Endodermal cell (in vitro differentiated cells): ENCODE measurements at regions not wholly inside any gene's neighbourhood (a gene's known extent, or its start where the extent isn't known, plus 50 kb on each side); places are given as distances from the start of the nearest gene placed in this dataset.

Experiments
- DNase-seq: peaks from one replicate; pipeline ENCODE4 v3.0.0-alpha.2; 2017
- H3K27ac ChIP-seq: 2 replicates; pipeline ENCODE4 v1.5.1; 2013; ENCODE audit warnings: mild to moderate bottlenecking, low read depth, low read length, moderate library complexity
- H3K27me3 ChIP-seq: 2 replicates; pipeline ENCODE4 v1.6.1; 2013; ENCODE audit warnings: mild to moderate bottlenecking, low read length, moderate library complexity; ENCODE audit not compliant: insufficient read depth, control insufficient read depth, poor library complexity, severe bottlenecking
- H3K36me3 ChIP-seq: 2 replicates; pipeline ENCODE4 v1.7.0; 2013; ENCODE audit warnings: mild to moderate bottlenecking, low read length, moderate library complexity; ENCODE audit not compliant: control insufficient read depth, insufficient read depth
- H3K4me1 ChIP-seq: one replicate; pipeline ENCODE4 v1.7.0; 2013; ENCODE audit warnings: low read length; ENCODE audit not compliant: control insufficient read depth, insufficient read depth
- H3K4me3 ChIP-seq: 2 replicates; pipeline ENCODE4 v1.5.1; 2013; ENCODE audit warnings: mild to moderate bottlenecking, low read length, moderate library complexity
- H3K9ac ChIP-seq: 2 replicates; pipeline ENCODE4 v1.6.1; 2013; ENCODE audit warnings: mild to moderate bottlenecking, low read length, moderate library complexity; ENCODE audit not compliant: poor library complexity, severe bottlenecking; ENCODE audit errors: extremely low read depth
- H3K9me3 ChIP-seq: 2 replicates; pipeline ENCODE4 v1.6.1; 2013; ENCODE audit warnings: mild to moderate bottlenecking, low read length, moderate library complexity; ENCODE audit not compliant: control insufficient read depth
- H3K27ac Mint-ChIP-seq: 2 replicates; pipeline ENCODE4 v1.8.0; 2020; ENCODE audit warnings: mixed read lengths
- H3K27me3 Mint-ChIP-seq: 2 replicates; pipeline ENCODE4 v1.8.0; 2021; ENCODE audit warnings: mild to moderate bottlenecking, mixed read lengths; ENCODE audit not compliant: insufficient read depth
- H3K36me3 Mint-ChIP-seq: 2 replicates; pipeline ENCODE4 v1.8.0; 2020; ENCODE audit warnings: low read depth, mixed read lengths
- H3K4me1 Mint-ChIP-seq: 2 replicates; pipeline ENCODE4 v1.8.0; 2020; ENCODE audit warnings: mixed read lengths
- H3K4me3 Mint-ChIP-seq: 2 replicates; pipeline ENCODE4 v1.8.0; 2020; ENCODE audit warnings: mild to moderate bottlenecking, moderate library complexity, mixed read lengths
- H3K9me3 Mint-ChIP-seq: 2 replicates; pipeline ENCODE4 v1.8.0; 2020; ENCODE audit warnings: mild to moderate bottlenecking, mixed read lengths
- CTCF ChIP-seq: fragments of 200-600 bp; sonication (generic); conservative IDR thresholded peaks from 2 replicates; pipeline ENCODE4 v1.5.0; 2021; ENCODE audit warnings: antibody characterized with exemption, mild to moderate bottlenecking
- WGBS, 2 experiments: methylation state at CpG; one replicate each; pipeline versions ENCODE4 v1.1.5 to v1.1.7; 2013; ENCODE audit warnings: missing lambda C conversion rate in 2 of 2, mixed read lengths in 1 of 2; ENCODE audit not compliant: insufficient coverage in 1 of 2, insufficient read length in 1 of 2; 5-methylcytosine and 5-hydroxymethylcytosine counted together

GRCh38 chr3:95926904-95927501, 887.4 kb upstream of the EPHA6 start:
- WGBS, 2 experiments = 41 to 53% methylated on average over 4 to 9 of the region's 9 CpGs
- no peak for TF ChIP-seq CTCF
- Histone ChIP-seq H3K27me3 (no peaks in the 10 kb centered on the region), H3K9ac (no peak overlapping the region), H3K4me3 (no peak overlapping the region), H3K4me1 (peaks cover 3% of the 10 kb centered on the region), H3K9me3 (no peaks in the 10 kb centered on the region), H3K36me3 (no peaks in the 10 kb centered on the region), H3K27ac (no peak overlapping the region)
- H3K9me3 Mint-ChIP-seq = no peaks in the 10 kb centered on the region
- no peaks in the 10 kb centered on the region for H3K27me3 Mint-ChIP-seq
- peak; percentile 93 for DNase-seq
- H3K36me3 Mint-ChIP-seq = no peaks in the 10 kb centered on the region
- peaks cover 3% of the 10 kb centered on the region for H3K4me1 Mint-ChIP-seq
- peak overlapping the region; percentile 72 for H3K27ac Mint-ChIP-seq
- peak overlapping the region; percentile 39 for H3K4me3 Mint-ChIP-seq

- H3K36me3 Mint-ChIP-seq = no peaks in the 10 kb centered on the region
- no peaks in the 10 kb centered on the region for H3K27me3 Mint-ChIP-seq
- Histone ChIP-seq H3K36me3 (no peaks in the 10 kb centered on the region), H3K27me3 (no peaks in the 10 kb centered on the region), H3K4me1 (peaks cover 3% of the 10 kb centered on the region), H3K4me3 (no peak overlapping the region), H3K9ac (no peak overlapping the region), H3K27ac (no peak overlapping the region), H3K9me3 (no peaks in the 10 kb centered on the region)
- no peak for DNase-seq
- TF ChIP-seq CTCF = no peak
- no CpG with 5 or more reads among the region's 1 CpG for WGBS, 2 experiments
- no peaks in the 10 kb centered on the region for H3K9me3 Mint-ChIP-seq
- peaks cover 3% of the 10 kb centered on the region for H3K4me1 Mint-ChIP-seq
- no peak overlapping the region for H3K4me3 Mint-ChIP-seq
- H3K27ac Mint-ChIP-seq = no peak overlapping the region
These were observed 880.2 kb upstream of the EPHA6 start for GRCh38 chr3:95934181-95934580.

- no peak for TF ChIP-seq CTCF
These were observed 875.1 kb upstream of the EPHA6 start for GRCh38 chr3:95939235-95939809.

More at GRCh38 chr3:95939235-95939809, 875.1 kb upstream of the EPHA6 start:
- 98% methylated on average over 4 of the region's 4 CpGs; no CpG with 5 or more reads in 1 of the 2 experiments for WGBS, 2 experiments
- H3K27me3 Mint-ChIP-seq = no peaks in the 10 kb centered on the region
- no peak for DNase-seq
- H3K36me3 ChIP-seq = no peaks in the 10 kb centered on the region
- H3K36me3 Mint-ChIP-seq = no peaks in the 10 kb centered on the region
- no peaks in the 10 kb centered on the region for H3K27me3 ChIP-seq
- H3K27ac Mint-ChIP-seq = no peak overlapping the region
- no peaks in the 10 kb centered on the region for H3K4me1 Mint-ChIP-seq
- no peak overlapping the region for H3K9ac ChIP-seq
- no peak overlapping the region for H3K4me3 Mint-ChIP-seq
- no peak overlapping the region for H3K4me3 ChIP-seq
- H3K27ac ChIP-seq = no peak overlapping the region
- H3K9me3 Mint-ChIP-seq = no peaks in the 10 kb centered on the region
- no peaks in the 10 kb centered on the region for H3K4me1 ChIP-seq
- no peaks in the 10 kb centered on the region for H3K9me3 ChIP-seq
